CD4-positive, alpha-beta T cell treated with Interleukin-12 subunit alpha and Interleukin-12 subunit beta, for 1 hour (primary cell): ENCODE measurements at regions not wholly inside any gene's neighbourhood (a gene's known extent, or its start where the extent isn't known, plus 50 kb on each side); places are given as distances from the start of the nearest gene placed in this dataset.
"Not testable (repeated sequence)": the region's sequence is repeated elsewhere in the genome, so short reads cannot be mapped to it uniquely, and the experiment has no call there.

ENCODE experiments used
- DNase-seq: peaks from one replicate; pipeline ENCODE4 v3.0.0-alpha.2; 2020

DNA sequence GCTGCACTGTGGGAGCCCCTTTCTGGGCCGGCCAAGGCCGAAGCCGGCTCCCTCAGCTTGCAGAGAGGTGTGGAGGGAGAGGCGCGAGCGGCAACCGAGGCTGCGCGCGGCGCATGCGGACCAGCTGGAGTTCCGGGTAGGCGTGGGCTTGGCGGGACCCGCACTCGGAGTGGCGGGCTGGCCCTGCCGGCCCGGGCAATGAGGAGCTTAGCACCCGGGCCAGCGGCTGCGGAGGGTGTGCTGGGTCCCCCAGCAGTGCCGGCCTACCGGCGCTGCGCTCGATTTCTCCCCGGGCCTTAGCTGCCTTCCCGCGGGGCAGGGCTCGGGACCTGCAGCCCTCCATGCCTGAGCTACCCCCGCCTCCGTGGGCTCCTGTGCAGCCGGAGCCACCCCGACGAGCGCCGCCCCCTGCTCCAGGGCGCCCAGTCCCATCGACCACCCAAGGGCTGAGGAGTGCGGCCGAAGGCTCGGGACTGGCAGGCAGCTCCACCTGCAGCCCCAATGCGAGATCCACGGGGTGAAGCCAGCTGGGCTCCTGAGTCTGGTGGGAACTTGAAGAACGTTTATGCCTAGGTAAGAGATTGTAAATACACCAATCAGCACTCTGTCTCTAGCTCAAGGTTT, 777.9 kb downstream of the CDH11 start:
- DNase-seq, result not testable (repeated sequence)

DNA sequence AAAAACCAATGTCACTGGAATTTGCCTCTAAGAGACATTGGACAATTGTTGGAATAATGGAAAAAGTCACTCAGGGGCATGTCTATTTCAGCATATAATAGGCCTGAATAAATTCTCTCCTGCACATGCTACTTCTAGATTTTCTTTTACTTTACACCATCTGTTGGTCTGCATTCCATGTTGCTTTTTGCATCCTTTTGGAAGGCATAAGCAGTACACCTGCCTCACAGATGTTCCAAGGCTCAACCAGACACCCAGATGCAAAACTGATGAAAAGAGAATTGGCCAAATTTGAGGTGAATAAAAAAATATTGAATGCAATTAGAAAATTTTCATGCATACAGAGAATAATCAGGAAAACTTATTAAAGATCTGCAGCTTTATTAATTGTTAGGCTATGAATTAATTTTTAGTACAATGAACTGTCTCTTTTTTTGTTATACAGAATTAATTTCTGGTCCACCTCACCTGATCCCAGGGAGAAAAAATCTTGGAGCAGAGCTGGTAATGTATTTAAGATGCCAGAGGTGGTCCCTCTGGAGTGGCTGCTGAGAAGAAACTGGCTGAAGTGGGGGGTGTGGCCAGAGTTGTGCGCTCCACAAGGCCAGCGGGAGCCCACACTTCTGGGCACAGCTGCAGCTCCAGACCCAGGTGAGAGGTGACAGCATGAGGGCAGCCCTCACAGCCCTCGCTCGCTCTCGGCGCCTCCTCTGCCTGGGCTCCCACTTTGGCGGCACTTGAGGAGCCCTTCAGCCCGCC, 778.6 kb downstream of the CDH11 start:
- DNase-seq, result no peak

DNA sequence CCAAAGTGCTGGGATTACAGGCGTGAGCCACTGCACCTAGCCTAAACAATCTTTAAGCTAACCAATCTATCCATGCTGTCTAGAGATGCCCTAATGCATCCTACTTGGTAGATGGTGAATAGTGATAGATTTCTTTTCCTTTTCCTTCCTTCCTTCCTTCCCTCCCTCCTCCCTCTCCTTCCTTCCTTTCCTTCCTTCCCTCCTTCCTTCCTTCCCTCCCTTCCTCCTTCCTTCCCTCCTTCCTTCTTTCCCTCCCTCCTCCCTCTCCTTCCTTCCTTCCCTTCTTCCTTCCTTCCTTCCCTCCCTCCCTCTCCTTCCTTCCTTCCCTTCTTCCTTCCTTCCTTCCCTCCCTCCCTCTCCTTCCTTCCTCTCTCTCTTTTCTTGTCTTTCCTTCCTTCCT, 780.5 kb downstream of the CDH11 start:
- not testable (repeated sequence) for DNase-seq

DNA sequence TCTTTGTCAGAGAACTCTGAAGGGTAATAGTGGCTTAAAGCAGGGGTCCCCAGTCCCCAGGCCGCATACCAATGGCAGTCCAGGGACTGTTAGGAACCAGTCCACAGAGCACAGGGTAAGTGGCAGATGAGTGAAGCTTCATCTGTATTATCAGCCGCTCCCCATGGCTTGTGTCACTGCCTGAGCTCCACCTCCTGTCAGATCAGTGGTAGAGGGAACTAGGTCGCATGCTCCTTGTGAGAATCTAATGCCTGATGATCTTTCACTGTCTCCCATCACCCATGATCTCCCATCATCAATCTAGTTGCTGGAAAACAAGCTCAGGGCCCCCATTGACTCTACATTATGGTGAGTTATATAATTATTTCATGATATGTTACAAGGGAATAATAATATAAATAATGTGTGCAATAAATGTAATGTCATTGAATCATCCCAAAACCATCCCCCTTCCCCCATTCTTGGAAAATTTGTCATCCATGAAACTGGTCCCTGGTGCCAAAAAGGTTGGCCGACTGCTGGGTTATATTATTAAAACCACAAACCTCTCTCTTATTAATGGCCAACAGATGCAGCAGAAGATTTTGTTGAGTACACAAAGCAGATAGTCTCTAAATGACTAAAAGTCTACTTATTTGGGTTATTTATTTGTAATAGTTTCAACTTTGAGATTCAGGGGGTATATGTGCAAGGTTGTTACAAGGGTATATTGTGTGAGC, 782.7 kb downstream of the CDH11 start:
- DNase-seq, result no peak

- no peak for DNase-seq
Measured at GRCh38 chr16:64321881-64322280, 800.0 kb downstream of the CDH11 start.

DNA sequence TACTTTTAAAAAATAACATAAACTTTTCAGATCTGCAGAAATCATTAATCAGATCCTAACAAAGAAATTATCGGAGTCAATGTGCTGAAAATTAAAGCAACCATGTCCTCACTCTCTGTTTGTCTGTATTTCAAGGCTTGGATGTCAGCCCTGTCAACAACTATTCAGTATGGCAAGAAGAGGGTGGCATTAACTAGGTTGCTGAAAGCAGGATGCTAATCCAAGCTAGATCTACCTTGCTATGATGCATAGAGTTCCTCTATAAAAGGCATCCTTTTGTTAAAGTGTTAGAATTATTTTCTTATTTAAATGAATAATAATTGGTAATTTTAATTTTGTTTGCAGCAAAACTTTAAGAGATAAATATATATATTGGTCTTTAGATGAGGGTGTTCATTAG, 800.8 kb downstream of the CDH11 start:
- DNase-seq, result no peak

DNA sequence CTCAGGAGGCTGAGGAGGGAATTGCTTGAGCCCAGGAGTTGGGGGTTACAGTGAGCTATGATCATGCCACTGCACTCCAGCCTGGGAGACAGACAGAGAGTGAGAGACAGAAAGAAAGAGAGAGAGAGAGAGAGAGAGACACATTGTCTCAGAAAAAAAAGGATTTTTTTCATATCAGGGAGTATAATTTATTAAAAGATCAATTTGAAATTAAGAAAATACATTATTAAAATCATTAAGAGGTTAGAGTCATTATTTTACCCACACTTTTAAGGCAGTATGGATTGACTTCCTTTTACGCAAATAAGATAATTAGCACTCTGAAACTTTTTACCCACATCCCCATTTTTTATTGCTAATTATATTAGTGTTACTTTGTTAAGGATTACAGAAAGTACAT, 804.3 kb downstream of the CDH11 start:
- no peak for DNase-seq

- no peak for DNase-seq
Measured at GRCh38 chr16:64313726-64314125, 808.1 kb downstream of the CDH11 start.

DNA sequence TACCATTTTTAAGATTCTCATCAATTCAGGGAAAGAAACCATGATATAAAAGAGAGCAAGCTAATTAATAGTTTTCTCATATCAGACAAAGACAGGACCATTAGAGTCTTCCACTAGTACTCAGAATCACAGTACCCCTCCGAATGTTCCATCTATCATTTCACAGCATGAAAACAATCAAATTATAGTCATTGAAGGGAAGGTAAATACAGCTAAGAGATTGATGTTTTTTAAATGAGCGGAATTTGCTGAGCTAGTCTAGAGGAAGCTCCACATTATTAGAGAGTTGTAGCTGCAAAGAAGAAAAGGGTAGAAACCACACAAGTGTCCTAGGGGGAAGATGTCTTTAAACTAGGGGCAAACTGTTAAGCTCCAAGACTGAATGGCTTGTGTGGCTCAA, 808.9 kb downstream of the CDH11 start:
- no peak for DNase-seq

- no peak for DNase-seq
Measured at GRCh38 chr16:64312292-64312691, 809.6 kb downstream of the CDH11 start.

DNA sequence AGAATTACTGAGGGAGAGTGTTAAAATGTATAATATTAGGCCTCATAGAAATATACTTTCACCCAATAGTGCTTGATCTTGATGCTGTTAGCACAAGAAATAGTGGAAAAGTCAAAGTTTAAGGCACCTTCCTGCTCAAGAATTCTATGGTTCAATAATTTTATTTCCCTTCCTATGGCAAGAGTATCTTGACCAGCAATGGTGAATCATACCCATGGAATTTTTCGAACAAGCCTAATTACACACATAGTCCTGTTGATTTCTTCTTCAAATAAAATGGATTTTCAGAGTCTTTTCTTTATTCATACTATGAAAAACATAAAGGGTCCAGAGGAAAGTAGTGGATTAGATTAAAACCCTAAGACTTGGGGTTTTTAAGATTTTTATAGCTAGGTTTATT, 810.6 kb downstream of the CDH11 start:
- no peak for DNase-seq

GRCh38 chr16:64309398-64310110, 812.3 kb downstream of the CDH11 start:
- DNase-seq, result no peak

DNA sequence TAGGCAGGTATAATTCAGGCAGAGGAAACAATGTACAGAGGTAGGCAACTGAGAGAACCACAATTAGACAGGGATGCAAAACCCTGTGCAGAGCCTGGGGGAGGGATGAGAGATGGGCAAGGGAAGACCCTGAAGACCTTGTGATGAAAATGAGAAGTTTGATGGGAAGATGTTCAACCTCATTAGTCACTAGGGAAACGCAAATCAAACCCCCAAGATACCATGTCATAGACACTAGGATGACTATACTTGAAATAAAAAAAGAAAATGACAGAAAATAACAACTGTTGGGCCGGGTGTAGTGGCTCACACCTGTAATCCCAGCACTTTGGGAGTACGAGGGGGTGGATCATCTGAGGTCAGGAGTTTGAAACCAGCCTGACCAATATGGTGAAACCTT, 813.1 kb downstream of the CDH11 start:
- DNase-seq, result no peak

- DNase-seq, result no peak
Measured at GRCh38 chr16:64307431-64307830, 814.4 kb downstream of the CDH11 start.

- no peak for DNase-seq
Measured at GRCh38 chr16:64305663-64306062, 816.2 kb downstream of the CDH11 start.

- no peak for DNase-seq
Measured at GRCh38 chr16:64304951-64305350, 816.9 kb downstream of the CDH11 start.

GRCh38 chr16:64304396-64304795, 817.5 kb downstream of the CDH11 start:
- DNase-seq, result no peak

DNA sequence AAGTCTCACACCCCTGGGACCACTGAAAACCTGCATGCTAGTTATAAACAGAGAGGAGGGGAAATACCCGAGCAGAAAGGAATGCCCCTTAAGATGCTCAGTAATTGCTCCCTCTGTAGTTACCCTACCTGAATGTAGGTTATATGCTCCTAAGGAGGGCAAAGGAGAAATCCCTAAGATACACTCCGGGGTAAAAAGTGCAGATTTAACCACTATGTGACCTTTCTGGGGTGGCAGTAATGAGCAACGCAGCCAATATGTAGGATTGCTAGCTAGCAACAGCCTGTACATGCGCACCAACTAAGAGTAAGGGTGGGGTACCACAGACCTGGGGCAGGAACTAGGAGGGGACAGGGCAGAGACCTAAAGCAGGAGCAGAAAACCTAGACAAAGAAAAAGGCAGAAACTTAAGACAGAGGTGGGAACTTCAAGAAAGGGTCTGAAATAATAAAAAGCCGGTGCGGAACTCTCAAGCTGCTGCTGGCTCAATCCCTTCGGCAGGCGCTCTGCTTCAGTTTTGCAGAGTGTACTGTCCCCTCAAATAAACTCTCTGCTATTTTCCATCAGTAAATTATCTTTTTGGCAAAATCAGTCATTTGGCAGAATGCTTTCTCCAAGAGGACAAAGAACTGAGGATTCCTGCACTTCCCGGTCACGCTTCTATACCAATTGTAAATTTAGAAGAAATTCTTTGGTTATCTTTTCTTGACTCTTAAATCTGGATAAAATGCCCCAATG, 823.8 kb downstream of the CDH11 start:
- DNase-seq, result no peak

GRCh38 chr16:64295466-64295865, 826.4 kb downstream of the CDH11 start:
- no peak for DNase-seq

DNA sequence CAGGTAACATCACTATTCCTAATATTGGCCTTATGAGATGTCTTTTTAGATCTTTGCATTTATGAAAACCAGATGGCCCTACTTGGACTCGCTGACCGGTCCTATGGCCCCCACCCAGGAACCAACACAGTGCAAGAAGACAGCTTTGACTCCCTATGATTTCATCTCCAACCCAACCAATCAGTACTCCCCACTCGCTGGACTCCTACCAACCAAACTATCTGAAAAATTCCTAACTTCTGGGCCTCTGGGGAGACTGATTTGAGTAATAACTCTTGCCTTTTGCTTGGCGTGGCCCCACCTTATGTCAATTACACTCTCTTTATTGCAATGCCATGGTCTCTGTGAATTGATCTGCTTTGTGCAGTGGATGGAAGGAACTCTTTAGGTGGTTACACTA, 828.9 kb downstream of the CDH11 start:
- DNase-seq, result no peak

DNA sequence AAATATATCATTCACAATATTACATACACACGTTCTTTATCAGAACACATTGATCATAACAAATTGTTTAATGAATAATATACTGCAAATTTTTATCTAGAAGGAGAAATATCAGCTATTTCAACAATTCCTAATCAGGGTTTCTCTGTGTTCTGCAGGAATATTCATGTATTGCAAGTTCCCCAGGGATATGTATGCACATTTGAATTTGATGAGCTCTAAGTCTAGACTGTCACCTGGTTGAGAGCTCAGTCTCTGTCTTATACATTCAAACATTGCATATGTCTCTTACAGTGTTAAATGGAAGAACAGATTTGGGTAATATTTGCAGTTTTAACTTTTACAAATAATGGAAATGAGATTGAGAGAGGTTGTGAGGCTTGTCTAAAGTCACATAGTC, 829.7 kb downstream of the CDH11 start:
- no peak for DNase-seq

DNA sequence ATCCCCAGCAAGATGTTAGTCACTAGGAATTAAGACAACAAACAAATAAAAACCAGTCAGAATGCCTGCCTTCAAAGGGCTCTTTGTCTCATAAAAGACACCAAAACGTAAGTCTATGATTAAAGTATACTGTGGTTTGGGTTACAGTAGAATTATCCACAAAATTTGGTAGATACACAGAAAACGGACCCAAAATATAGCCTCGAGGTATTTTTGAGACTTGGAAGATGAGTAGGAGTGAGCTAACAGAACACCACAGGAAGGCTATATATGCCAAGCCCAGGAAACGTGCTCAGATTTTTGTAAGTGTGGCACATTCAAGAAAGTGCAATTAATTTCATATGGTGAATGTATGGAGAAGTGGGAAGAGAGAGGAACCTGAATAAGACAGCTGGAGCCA, 831.4 kb downstream of the CDH11 start:
- no peak for DNase-seq
